GM19452 (cell line): ENCODE measurements at regions not wholly inside any gene's neighbourhood (a gene's known extent, or its start where the extent isn't known, plus 50 kb on each side); places are given as distances from the start of the nearest gene placed in this dataset.

ENCODE experiments used
- ATAC-seq: cut with Tn5 transposase; IDR thresholded peaks from one replicate; pipeline ENCODE4 v1.9.1; 2021; ENCODE audit not compliant: unreplicated experiment

DNA sequence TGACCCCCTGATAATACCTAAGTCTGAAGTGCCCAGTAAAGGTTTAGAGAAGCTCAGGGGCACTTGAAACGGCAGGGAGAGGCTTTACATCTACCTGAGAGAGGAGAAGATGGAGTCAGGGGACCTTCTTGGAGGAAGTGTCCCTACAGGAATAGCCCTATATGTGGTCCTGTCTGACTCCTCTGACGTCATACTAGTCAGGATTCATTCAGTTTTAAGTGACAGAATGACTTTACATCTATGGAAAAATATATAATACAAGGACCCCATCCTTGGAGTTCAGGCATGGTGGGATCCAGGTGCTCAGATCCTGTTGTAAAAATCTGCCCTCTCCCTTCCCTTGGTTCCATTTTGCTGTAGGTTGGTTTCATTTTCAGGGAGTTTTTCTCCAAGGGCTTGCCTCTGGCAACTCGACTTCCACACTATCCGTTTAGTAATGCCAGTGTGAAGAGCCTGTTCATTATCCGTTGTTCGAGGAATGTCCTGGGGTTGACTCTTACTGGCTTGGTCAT is 205.6 kb downstream of the IRF8 start:
- ATAC-seq = no peak

DNA sequence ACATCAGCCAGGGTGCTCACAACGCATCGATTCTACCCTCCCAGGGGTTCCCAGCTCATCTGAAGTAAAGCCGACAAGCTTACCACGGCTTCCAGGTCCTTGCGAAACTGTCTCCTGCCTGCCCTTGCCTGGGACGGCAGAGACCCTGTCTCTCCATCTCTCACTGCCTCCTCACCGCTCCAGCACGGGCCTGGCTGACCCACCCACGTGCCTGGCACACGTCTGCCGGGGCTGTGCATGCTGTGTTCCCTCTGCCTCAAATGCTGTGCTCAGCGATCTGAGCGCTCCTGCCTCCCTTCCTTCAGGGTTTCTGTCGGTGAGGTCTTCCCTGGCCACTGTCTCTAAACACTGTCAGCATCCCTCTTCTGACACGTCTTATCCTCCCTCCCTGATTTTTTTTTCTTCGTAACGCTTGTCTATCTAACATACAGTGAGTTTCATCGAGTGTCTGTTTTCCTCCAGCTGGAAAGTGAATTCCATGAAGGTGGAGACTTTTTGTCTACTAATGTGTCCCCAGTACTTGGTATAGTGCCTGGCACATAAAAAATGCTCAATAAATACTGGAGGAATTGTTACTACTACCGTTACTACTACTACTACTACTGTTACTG is 208.4 kb downstream of the IRF8 start:
- no peak for ATAC-seq

DNA sequence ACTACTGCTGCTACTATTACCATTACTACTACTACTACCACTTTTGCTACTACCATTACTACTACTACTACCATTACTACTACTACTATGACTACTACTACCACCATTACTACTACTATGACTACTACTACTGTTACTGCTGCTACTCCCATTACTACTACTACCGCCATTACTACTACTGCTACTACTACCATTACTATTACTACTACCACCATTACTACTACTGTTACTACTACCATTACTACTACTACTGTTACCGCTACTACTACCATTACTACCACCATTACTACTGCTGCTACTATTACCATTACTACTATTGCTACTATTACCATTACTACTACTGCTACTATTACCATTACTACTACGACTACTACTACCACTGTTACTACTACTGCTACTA is 209.1 kb downstream of the IRF8 start:
- ATAC-seq = no peak

DNA sequence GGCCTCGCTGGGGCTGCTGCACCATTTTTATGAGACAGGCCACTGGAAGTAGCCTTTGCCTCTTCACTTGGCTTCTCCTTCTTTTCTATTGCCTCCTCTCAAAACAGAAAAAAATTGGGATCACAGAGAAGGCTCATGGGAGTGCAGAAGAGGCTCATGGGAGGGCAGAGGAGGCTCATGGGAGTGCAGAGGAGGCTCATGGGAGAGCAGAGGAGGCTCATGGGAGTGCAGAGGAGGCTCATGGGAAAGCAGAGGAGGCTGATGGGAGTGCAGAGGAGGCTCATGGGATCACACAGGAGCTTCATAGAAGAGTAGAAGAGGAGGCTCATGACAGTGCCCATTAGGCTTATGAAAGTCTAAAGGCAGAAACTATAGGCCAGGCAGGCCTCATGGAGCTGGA is 211.2 kb downstream of the IRF8 start:
- no peak for ATAC-seq

DNA sequence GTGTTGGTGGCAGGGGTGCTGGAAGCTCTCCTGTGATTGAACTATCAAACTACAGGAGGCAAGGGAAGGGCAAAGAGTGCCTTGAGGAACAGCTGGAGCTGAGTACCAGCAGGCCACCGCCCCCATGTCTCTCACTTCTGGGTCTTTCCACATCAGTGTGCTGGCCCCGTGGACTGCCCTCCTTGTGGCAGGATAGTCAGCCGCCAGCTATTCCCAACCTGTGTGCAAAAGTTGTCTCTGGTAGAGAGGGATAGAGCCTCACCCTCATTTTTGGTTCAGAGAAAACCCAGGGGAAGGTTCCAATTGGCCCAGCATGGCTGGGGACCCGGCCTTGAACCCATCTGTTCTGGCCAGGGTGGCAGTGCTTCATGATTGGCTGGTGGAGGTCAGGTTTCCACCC is 211.8 kb downstream of the IRF8 start:
- ATAC-seq = no peak

DNA sequence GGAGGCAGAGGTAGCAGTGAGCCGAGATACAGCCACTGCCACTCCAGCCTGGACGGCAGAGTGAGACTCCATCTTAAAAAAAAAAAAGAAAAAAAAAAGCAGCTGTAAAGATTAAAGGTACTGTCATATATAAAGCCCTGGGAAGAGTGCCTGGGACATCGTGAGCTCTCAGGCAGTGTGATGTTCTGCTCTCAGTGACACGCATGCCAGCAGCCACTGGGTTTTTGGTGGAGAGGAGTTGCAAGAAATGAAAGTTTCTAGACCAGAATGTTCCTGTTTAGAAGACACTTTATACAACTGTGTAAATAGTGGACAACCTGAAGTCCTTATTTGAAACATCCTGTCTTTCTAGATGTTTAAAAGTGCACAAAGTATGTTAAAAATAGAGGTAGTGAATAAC is 213.2 kb downstream of the IRF8 start:
- ATAC-seq = no peak

DNA sequence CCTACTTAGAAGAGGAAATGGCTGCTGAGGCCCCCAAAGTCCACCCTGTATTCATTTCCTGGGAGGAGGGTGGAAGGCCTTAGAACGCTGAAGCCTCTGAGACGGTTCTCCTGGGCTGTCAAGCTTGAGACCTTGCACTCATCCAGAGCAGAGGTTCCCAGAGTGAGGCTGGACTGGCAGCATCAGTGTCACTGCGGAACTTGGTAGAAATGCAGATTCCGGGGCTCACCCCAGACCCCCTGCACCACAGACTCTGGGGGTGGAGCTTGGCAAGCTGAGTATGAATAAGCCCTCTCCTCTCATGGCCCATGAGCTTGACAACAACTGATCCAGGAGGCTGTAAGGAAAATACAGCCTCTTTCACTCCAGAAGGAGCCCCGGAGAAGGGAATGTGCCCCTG is 218.3 kb downstream of the IRF8 start:
- ATAC-seq = no peak

DNA sequence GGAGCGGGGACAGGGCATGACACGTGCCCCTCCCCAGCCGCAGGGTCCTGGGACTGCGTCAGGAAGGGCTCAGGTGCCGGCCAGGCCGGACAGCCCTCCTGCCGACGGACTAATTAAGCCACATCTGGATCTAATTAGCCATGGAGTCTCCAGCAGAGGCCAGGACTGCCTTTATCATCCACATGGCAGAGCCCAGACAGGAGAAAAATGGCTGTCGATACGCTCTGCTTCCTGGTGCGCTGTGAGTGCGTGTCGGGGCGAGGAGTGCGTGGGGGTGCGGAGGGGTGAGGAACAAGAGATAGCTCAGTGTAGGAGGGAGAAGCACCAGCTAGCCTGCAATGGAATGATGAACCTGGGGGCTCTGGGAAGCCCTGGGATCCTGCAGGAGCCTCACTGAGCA is 218.8 kb downstream of the IRF8 start:
- ATAC-seq = no peak

DNA sequence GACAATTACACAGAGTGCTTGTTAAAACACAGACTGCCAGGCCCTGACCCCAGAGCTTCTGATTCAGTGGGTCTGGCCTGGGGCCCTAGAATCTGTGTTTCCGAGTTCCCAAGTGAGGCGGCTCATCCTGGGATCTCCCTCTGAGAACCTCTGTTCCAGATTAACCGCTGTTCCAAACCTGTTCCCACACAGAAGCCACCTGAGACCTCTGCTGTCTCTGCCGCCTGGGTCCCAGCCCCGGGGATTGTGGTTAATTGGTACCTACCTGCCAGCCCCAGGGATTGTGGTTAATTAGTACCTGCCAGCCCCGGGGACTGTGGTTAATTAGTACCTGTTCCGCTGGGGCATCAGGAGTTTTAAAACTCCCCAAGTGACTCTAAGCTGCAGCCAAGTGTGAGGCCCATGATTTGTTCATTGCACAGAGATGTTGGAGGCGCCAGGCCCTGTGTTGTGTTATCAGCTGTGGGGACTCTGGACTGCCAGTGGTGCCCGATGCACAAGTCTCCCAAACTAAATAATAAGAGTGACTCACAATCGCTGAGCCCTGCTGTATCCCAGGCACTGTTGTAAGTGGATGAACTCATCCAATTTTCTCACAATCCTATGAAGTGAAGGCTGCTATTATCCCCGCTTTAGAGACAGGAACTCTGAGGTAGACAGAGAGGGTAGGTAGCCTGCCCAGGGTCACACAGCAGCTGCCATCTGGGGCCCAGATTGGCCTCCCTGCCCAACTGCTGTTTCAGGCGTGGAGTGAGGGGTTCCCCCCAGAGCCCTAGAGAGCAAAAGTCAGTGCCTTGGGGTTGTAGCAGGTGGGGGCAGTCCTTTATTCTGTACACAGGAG is 219.7 kb downstream of the IRF8 start:
- ATAC-seq = no peak

DNA sequence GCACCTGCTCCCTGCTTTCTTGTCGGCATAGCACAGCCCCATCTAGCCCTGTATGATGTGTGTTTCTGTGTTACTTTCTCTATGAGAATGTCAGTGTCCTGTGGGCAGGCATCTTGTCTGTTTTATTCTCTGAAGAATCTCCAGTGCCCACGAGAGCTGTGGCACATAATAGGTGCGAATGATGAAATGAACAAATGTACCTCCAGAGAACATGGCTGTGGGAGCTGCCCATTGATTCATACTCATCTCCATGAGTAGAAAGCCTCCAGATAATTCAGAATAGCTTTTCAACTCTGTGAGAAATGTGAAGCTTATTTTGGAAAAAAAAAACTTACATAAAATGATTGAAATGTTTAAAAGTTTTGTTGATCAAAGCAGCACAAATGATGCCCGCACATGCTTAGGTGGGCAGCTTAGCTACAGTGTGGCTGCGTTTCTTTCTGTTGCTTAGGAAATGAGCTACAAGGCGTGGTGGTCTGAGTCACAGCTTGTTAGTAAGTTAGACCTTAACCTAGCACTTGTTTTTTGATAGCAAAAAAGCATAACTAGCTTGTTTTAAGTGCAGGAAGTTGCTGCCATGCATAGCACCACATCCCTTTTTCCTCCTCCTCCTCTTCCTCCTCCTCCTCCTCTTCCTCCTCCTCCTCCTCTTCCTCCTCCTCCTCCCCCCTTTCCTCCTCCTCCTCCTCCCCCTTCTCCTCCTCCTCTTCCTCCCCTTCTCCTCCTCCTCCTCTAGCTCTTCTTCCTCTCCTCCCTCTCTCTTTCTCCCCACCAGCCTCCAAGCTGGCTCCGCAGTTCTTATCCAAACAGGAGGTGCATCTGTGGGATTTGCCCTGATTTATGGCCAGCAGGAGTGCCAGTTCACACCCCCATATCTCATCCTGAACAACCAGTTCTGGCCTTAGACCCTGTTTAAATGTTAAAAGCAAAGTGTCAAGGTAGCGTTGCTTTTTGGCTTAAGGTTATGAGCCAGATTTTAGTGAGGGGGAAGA is 221.5 kb downstream of the IRF8 start:
- no peak for ATAC-seq

DNA sequence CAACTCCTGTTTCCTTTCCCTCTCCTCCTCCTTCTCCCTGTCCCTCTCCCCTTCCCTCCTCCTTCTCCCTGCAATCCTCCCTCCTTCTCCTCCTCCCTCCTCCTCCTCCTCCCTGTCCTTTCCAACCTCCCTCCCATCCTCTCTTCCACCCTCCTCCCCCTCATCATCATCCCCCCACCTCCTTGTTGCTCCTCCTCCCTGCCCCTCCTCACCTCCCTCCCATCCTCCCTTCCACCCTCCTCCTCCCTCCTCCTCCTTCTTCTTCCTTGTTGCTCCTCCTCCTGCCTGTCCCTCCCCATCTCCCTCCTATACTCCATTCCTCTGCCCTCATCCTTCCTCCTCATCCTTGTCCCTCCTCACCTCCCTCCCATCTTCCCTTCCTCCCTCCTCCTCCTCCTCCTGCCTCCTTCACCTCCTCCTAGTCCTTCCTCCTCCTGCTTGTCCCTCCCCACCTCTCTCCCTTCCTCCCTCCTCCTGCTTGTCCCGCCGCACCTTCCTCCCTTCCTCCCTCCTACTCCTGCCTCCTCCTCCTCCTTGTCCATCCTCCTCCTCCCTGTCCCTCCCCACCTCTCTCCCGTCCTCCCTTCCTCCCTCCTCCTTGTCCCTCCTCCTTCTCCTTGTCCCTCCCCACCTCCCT is 222.5 kb downstream of the IRF8 start:
- no peak for ATAC-seq

DNA sequence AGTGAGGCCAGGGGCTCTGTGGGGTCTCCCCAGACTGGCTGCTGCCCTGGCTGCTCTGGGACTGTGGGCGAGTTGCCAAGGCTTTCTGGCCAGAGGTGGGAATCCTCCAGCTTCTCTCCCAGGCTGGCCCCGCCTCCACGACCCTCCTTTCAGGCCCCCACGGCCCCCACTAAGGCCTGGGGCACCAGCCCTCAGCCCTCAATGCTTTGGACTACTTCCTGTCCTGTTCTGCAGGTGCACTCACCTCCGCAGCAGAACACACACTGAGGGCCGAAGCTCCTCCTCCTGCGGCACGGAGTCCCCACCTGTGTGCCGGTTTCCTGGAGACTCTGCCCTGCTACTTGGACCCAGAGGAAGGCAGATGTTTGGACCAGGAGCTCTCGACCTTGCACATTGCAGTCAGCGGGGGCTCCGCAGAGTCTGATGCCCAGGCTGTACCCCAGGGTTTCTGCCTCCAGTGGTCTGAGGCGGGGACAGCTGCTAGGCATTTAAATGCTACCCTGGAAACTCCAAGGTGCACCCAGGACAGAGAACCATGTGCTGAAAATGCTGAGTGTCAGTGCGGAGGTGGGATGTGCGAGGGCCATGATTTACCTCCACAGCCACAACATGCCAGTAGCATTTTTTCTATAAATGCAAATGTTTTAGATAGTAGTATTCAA is 223.8 kb downstream of the IRF8 start:
- ATAC-seq = no peak

DNA sequence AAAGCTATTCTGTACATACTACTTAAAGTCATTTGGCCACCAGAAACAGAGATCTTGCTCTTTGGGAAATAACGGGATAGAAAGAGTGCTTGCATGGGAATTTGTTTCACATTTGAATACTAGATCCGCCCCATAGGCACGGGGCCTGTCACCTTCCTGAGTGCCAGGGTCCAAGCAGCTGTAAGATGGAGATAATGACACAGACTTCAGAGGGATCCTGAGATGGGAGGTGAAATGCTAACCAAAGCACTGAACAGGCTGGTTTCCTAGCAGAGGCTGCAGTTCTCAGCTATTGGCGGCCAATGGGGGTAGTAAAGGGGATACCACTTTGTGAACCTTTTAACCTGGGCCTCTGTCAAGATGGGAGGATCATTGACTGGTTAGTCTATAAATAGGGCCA is 225.4 kb downstream of the IRF8 start:
- ATAC-seq = no peak

DNA sequence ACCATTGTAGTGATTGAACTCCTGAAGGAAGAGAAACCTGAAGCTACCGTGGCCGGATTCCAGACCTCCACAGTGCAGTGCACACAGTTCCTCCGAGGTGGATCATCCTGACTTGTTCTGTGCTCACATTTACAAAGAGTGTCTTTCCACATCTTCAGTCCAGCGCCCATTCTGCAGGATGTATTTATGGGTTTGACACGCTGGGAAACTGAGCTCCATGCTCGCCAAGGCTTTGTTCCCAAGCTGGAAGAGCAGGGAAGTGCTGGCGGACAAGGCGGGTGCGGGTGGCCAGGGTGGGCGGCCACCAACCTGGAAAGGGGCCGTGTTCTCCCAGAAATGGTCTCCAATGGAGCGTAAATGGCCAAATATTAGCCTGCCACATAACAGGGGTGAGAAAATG is 227.9 kb downstream of the IRF8 start:
- no peak for ATAC-seq

DNA sequence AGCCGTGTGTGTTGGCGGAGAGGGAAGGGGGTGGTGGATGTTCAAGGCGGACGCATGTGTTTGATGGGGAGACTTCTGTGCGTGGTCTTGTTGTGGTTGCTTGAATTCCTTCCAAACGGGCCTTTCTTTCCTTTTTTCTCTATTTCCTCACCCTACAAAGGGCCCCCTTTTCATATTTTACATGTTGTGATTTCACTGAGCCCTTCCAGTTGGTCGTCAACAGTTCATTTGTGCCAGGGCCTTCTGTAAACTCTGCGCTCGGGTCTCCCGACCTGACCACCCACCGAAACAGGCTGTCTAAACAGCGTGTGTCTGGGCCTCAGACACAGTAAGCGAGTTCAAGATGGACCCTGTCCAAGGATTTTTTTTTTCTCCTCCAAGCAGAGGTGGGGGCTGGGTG is 228.4 kb downstream of the IRF8 start:
- ATAC-seq = no peak

DNA sequence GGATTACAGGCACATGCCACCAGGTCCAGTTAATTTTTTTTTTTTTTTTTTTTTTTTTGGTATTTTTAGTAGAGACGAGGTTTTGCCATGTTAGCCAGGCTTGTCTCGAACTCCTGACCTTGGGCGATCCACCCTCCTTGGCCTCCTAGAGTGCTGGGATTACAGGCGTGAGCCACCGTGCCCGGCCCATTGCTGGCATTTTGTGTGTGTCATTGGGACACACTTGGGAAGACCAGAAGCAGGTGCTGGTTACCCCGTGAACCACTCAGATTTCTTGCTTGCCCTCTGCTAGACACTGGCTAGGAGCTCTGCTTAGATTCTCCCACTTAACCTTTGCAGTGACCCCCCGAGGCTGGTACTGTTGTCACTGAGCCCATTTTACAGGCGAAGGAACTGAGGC is 229.3 kb downstream of the IRF8 start:
- no peak for ATAC-seq

DNA sequence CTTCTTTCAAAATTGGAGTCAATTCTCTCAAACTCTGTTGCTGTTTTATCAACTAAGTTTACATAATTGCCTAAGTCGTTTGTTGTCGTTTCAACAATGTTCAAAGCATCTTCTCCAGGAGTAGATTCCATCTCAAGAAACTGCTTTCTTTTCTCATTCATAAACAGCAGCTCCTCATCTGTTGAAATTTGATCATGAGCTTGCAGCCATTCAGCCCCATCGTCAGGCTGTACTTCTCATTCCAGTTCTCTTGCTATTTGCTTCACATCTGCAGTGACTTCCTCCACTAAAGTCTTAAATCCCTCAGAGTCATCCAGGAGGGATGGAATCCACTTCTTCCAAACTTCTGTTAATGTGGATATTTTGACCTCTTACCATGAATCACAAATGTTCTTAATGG is 230.6 kb downstream of the IRF8 start:
- no peak for ATAC-seq

DNA sequence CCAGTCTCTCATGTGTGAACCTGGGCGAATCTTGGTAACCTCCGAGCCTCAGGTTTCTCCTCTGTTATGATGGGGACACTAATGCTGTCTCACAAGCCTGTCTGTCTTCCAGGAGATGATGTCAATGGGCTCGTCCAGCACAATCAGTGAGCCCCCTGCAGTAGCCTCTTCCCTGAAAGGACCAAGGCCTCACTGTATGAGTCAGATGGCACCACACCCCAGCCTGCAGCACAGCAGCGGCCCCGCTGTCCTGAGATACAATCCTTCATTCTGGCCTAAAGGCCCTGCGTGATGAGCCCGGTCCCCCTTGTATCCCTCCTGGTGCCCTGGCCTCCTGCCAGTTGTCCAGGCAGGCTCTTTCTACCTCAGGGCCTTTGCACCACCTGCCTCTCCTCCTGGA is 234.4 kb downstream of the IRF8 start:
- no peak for ATAC-seq

DNA sequence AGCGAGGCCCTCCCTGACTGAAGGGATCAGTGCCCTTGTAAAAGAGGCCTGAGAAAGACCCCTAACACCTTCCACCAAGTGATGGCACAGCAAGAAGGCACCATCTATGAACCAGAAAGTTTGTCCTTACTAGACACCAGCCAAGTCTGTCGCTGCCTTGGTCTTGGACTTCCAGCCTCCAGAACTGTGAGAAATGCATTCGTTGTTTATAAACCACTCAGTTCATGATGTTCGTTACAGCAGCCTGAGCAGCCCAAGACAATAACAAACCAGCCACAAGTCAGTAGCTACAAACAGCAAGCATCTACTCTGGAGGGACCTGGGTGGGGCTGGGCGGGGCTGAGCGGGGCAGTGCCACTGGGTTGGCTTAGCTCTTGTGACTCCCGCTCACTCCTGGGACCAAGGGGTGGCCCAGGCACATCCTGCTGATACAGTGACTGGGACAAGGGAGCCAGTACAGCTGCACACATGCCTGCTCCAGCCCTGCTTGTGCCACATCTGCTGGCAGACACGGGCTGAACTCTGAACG is 234.9 kb downstream of the IRF8 start:
- no peak for ATAC-seq

DNA sequence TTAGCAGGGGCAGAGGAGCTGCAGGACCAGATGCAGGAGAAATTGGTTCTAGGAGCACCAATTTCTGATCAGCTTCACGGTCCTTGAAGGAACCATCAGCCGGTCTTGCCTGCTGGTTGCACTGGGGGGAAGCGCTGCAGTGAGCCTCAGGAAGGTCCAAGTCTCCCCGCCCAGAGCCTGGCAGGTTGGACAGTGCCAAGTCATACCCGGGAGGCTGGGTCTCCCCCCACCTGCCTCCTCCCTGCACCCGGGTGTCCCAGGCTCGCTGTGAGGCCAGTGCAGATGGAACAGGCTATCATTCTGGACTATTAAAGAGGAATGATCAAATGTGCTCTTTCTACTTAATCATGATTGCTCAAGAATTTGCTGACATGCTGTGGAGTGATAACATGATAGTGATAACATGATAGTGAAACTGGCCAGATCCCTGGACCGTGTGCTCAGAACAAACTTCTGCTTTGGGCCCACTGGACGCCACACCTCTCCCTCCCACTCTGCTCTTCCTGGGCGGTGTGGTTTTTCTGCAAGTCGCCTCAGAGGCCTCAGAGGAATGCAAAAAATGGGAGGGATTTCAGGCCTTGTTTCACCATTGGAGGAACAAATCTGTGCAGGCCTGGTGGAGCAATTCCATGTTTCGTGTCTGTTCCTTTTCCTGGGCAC is 236.0 kb downstream of the IRF8 start:
- ATAC-seq = no peak
